ENCODE measurements at regions not wholly inside any gene's neighbourhood (a gene's known extent, or its start where the extent isn't known, plus 50 kb on each side); places are given as distances from the start of the nearest gene placed in this dataset.

- no peak for TF ChIP-seq GATA2 (IDR thresholded peaks at IDR 0.05; ENCODE audit: low read depth, low read length)
- no peak for TF ChIP-seq GATA3 (IDR thresholded peaks at IDR 0.05; ENCODE audit: low read depth, low read length)
These were observed 994.6 kb downstream of the SUCLG1 start for GRCh38 chr2:83464444-83464843.

Data from SH-SY5Y (cell line).